ENCODE measurements at regions not wholly inside any gene's neighbourhood (a gene's known extent, or its start where the extent isn't known, plus 50 kb on each side); places are given as distances from the start of the nearest gene placed in this dataset.
"Not testable (repeated sequence)": the region's sequence is repeated elsewhere in the genome, so short reads cannot be mapped to it uniquely, and the experiment has no call there.

DNA sequence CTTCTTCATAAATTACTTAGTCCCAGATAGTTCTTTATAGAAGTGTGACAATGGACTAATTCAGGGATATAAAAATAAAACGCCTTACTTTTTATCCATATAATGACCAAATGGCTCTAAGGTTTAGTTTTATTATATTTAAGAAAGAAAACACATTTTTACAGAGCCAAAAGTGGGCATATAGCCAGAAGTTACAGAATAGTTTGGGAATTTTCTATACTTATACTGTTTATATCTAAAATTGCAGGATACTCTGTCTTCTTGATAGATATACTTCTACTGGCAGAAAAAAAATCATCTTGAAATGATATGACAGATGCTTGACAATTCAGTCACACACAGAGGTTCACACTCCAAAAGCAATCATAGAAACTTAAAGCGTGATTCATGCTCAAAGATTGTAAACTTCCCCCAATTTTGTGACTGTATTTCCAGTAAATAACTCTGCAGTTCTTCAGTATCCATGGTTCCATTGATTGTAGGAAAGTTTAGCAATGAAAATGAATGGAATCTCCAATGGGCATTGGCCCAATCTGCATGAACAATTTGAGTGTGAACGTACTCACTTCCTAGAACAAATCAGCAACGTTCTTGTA, 307.8 kb downstream of the NOVA1 start:
- Histone ChIP-seq H3K4me3 (no peak overlapping the region), H3K9me3 (no peaks in the 10 kb centered on the region), H3K36me3 (no peaks in the 10 kb centered on the region), H3K27me3 (no peaks in the 10 kb centered on the region), H3K4me1 (ENCODE audit: insufficient read depth) (peaks cover 1% of the 10 kb centered on the region), H3K27ac (no peak overlapping the region)
- intact Hi-C loops (cut with DNase I) = no loop called here
- TF ChIP-seq, protein P1, sequence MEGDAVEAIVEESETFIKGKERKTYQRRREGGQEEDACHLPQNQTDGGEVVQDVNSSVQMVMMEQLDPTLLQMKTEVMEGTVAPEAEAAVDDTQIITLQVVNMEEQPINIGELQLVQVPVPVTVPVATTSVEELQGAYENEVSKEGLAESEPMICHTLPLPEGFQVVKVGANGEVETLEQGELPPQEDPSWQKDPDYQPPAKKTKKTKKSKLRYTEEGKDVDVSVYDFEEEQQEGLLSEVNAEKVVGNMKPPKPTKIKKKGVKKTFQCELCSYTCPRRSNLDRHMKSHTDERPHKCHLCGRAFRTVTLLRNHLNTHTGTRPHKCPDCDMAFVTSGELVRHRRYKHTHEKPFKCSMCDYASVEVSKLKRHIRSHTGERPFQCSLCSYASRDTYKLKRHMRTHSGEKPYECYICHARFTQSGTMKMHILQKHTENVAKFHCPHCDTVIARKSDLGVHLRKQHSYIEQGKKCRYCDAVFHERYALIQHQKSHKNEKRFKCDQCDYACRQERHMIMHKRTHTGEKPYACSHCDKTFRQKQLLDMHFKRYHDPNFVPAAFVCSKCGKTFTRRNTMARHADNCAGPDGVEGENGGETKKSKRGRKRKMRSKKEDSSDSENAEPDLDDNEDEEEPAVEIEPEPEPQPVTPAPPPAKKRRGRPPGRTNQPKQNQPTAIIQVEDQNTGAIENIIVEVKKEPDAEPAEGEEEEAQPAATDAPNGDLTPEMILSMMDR (IDR thresholded peaks at IDR 0.05) = no peak
- TF ChIP-seq EP300 (IDR thresholded peaks at IDR 0.05) (no peak), POLR2A (IDR thresholded peaks at IDR 0.05) (no peak)
- DNase-seq = no peak
- 32 to 42% (median 36%) methylated on average over 4 of the region's 4 CpGs for WGBS, 3 donors

DNA sequence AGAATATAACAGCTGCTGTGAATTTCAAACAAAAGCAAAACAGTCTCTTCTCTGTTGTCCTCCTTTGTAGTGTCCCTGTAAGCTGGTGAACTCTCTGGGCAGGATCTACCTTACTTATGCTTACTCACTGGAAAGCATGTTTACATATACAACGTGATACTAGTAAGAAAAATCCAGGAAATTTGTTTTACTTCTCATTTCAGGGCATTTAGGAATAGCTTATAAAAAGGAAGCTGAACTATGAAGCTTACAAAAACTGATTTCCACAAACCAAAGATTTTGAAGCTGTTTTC, 311.0 kb downstream of the NOVA1 start:
- 0 to 2% (median 0%) methylated on average over 1 of the region's 1 CpG for WGBS, 3 donors
- no peaks in the 10 kb centered on the region for H3K27me3 ChIP-seq
- no peaks in the 10 kb centered on the region for H3K9me3 ChIP-seq
- no peak overlapping the region for H3K4me3 ChIP-seq
- no peak for DNase-seq
- no peaks in the 10 kb centered on the region for H3K36me3 ChIP-seq
- H3K4me1 ChIP-seq (ENCODE audit: insufficient read depth) = peaks cover 3% of the 10 kb centered on the region
- H3K27ac ChIP-seq = peak overlapping the region in 1 of 2 donors; percentile 52
- TF ChIP-seq, protein P1 (IDR thresholded peaks at IDR 0.05) = no peak
- TF ChIP-seq POLR2A (IDR thresholded peaks at IDR 0.05) = no peak
- no peak for TF ChIP-seq EP300 (IDR thresholded peaks at IDR 0.05)
- intact Hi-C loops (cut with DNase I) = no loop called here

DNA sequence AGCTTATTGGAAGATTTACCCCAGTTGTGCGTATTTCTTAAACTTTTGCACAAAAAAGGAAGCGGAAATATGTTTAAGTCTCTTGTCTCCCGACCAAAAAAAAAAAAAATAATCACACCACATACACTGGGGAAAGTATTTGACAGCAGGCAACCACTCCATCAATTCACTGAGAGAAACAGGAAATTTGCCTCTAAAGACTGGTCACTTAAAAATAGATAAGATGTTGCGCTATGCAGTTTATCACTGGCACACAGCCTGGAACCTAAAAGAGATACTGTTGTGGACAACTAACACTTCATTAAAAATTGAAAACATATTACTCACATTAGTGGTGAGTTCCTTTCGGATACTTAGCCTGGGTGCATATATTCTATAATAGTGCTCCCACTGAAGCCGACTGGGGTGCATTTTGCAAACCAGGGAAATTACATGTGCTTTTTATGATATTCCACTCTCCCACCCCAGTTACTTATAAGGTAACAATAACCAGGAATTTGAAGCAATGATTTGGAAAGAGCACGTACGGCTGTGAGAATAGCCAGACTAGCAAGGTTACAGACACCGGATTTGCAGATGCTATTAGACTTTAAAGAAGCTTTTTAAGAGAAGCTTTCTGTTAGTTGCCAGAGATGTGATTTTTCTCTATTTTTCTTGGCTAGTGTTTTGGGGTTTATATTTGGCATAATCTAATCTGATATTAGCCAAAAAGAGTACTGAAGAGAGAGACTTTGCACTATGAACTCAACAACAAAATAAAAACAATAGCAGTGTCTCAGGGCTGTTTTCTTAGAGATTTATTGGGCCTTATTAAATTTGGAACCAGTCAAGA, 311.5 kb downstream of the NOVA1 start:
- intact Hi-C loops (cut with DNase I) = no loop called here
- H3K27me3 ChIP-seq = no peaks in the 10 kb centered on the region
- no peaks in the 10 kb centered on the region for H3K9me3 ChIP-seq
- peak overlapping the region; percentile 12 for H3K4me3 ChIP-seq
- 4 to 7% (median 5%) methylated on average over 9 of the region's 9 CpGs for WGBS, 3 donors
- H3K27ac ChIP-seq = peak overlapping the region in 1 of 2 donors; percentile 52
- H3K36me3 ChIP-seq = no peaks in the 10 kb centered on the region
- DNase-seq = peak in 1 of 5 donors; percentile 20
- TF ChIP-seq, protein P1 (IDR thresholded peaks at IDR 0.05) = no peak
- TF ChIP-seq POLR2A (IDR thresholded peaks at IDR 0.05) = no peak
- no peak for TF ChIP-seq EP300 (IDR thresholded peaks at IDR 0.05)
- H3K4me1 ChIP-seq (ENCODE audit: insufficient read depth) = peaks cover 3% of the 10 kb centered on the region

DNA sequence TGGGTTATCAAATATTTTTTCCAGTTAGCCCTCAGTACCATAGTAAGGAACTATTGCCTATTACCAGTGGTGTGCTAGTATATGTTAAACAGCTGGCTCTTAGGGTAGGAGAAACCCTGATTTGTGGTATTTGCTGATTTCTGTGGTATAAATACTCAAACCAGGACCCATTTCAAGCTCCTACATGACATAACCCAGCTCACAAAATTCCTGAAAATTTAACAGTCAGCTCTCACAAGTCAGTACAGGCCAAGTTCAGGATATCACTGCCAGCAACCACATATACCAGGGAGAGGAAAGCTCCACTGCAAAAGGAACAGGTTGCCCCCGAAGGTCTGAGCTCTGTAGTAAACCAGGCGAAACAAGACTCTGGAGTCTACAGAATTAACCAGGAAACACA, 315.3 kb downstream of the NOVA1 start:
- DNase-seq = no peak
- Histone ChIP-seq H3K9me3 (no peaks in the 10 kb centered on the region), H3K27ac (peak overlapping the region in 1 of 2 donors; percentile 61), H3K4me1 (ENCODE audit: insufficient read depth) (peaks cover 5% of the 10 kb centered on the region), H3K27me3 (no peaks in the 10 kb centered on the region), H3K36me3 (no peaks in the 10 kb centered on the region), H3K4me3 (no peak overlapping the region)
- WGBS, 3 donors = 35 to 49% (median 37%) methylated on average over 2 of the region's 2 CpGs
- TF ChIP-seq, protein P1 (IDR thresholded peaks at IDR 0.05) = no peak
- TF ChIP-seq EP300 (IDR thresholded peaks at IDR 0.05) = no peak
- TF ChIP-seq POLR2A (IDR thresholded peaks at IDR 0.05) = no peak
- intact Hi-C loops (cut with DNase I) = no loop called here

DNA sequence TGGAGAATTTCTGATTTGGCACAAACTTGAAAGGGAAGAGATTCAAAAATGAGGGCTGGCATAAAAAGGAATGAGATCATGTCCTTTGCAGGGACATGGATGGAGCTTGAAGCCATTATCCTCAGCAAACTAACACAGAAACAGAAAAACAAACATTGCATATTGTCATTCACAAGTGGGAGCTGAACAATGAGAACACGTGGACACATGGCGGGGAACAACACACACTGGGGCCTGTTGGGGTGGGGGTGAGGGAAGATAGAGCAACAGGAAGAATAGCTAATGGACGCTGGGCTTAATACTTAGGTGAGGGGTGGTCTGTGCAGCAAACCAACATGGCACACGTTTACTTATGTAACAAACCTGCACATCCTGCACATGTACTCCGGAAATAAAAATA, 315.8 kb downstream of the NOVA1 start:
- intact Hi-C loops (cut with DNase I); H3K4me3 ChIP-seq; H3K9me3 ChIP-seq; H3K27me3 ChIP-seq; H3K36me3 ChIP-seq; H3K4me1 ChIP-seq (ENCODE audit: insufficient read depth): not testable (repeated sequence)
- WGBS, 3 donors = 33 to 53% (median 38%) methylated on average over 5 of the region's 5 CpGs
- peak in 2 of 5 donors; percentile 13 to 14 for DNase-seq
- H3K27ac ChIP-seq = peak overlapping the region in 1 of 2 donors; percentile 61

All from ovary (tissue), 7 donors.